Vagina (tissue), 2 donors: ENCODE measurements at regions not wholly inside any gene's neighbourhood (a gene's known extent, or its start where the extent isn't known, plus 50 kb on each side); places are given as distances from the start of the nearest gene placed in this dataset.

ENCODE experiments used
- POLR2A ChIP-seq, 2 donors: fragments of 450-650 bp; IDR thresholded peaks; one replicate each; pipeline ENCODE4 v1.6.1; 2017; ENCODE audit warnings: antibody characterized with exemption in 2 of 2, mild to moderate bottlenecking in 2 of 2, moderate library complexity in 2 of 2
- POLR2AphosphoS5 ChIP-seq, 2 donors: sonication (generic); formaldehyde crosslinking; IDR thresholded peaks; one replicate each; pipeline ENCODE4 v1.9.0; 2017; ENCODE audit warnings: antibody characterized with exemption in 2 of 2, mild to moderate bottlenecking in 2 of 2, low read depth in 1 of 2; ENCODE audit not compliant: insufficient read depth in 1 of 2
- TF ChIP-seq, protein P1 (sequence below), 3 experiments: fragments of 450-650 bp in 2 of 3; fragments of 200-600 bp in 1 of 3; sonication (generic) in 1 of 3; IDR thresholded peaks; one replicate each; pipeline ENCODE4 v1.5.1; 2017 to 2019; ENCODE audit warnings: antibody characterized with exemption in 3 of 3, mild to moderate bottlenecking in 2 of 3, moderate library complexity in 2 of 3

DNA sequence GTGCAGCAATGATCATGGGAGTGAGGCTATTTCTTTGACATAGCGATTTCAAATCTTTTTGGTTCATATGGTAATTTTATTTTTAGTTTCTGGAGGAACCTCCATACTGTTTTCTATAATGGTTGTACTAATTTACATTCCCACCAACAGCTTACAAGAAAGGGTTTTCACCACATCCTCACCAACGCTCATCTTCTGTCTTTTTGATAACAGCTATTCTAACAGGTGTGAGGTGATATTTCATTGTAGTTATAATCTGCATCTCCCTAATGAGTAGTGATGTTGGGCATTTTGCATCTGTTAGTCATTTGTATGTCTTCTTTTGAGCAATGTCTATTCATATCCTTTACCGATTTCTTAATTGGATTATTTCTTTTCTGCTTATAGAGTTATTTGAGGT lies 75.0 kb upstream of the FHIP2A start:
- TF ChIP-seq, protein P1, sequence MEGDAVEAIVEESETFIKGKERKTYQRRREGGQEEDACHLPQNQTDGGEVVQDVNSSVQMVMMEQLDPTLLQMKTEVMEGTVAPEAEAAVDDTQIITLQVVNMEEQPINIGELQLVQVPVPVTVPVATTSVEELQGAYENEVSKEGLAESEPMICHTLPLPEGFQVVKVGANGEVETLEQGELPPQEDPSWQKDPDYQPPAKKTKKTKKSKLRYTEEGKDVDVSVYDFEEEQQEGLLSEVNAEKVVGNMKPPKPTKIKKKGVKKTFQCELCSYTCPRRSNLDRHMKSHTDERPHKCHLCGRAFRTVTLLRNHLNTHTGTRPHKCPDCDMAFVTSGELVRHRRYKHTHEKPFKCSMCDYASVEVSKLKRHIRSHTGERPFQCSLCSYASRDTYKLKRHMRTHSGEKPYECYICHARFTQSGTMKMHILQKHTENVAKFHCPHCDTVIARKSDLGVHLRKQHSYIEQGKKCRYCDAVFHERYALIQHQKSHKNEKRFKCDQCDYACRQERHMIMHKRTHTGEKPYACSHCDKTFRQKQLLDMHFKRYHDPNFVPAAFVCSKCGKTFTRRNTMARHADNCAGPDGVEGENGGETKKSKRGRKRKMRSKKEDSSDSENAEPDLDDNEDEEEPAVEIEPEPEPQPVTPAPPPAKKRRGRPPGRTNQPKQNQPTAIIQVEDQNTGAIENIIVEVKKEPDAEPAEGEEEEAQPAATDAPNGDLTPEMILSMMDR (IDR thresholded peaks at IDR 0.05): no peak
- no peak for TF ChIP-seq POLR2A (IDR thresholded peaks at IDR 0.05)
- no peak for TF ChIP-seq POLR2AphosphoS5 (IDR thresholded peaks at IDR 0.05; ENCODE audit: insufficient read depth in 1 of 2, low read depth in 1 of 2)
